ENCODE measurements at regions not wholly inside any gene's neighbourhood (a gene's known extent, or its start where the extent isn't known, plus 50 kb on each side); places are given as distances from the start of the nearest gene placed in this dataset.

- no peak overlapping the region for H3K9ac ChIP-seq (ENCODE audit: insufficient read depth in 1 of 2, low read depth in 2 of 2, low read length in 2 of 2)
- no TSS peak for BruUV-seq (replicated peaks)
- no peaks in the 10 kb centered on the region for H3K4me1 ChIP-seq (replicated peaks in 1 of 2; ENCODE audit: control insufficient read depth in 2 of 2, insufficient read depth in 2 of 2, low read length in 2 of 2)
- H3K36me3 ChIP-seq (ENCODE audit: control insufficient read depth, insufficient read depth, low read length) = no peaks in the 10 kb centered on the region
- no peak overlapping the region for H3K27ac ChIP-seq (ENCODE audit: extremely low read depth, low read depth, low read length)
- CTCF ChIA-PET (ENCODE audit: low intra/inter-chr PET ratio) = no interaction called here
- WGBS (ENCODE audit: insufficient coverage, low coverage, missing lambda C conversion rate) = 0% methylated on average over 1 of the region's 1 CpG
- no peaks in the 10 kb centered on the region for H3K9me3 ChIP-seq (replicated peaks; ENCODE audit: control insufficient read depth, insufficient read depth, low read depth, low read length)
- H3K4me2 ChIP-seq (ENCODE audit: insufficient read depth, low read length) = no peak overlapping the region
- no peaks in the 10 kb centered on the region for H3K27me3 ChIP-seq (ENCODE audit: control insufficient read depth in 2 of 2, insufficient read depth in 2 of 2, low read length in 2 of 2)
- no peaks in the 10 kb centered on the region for H3K9me1 ChIP-seq (ENCODE audit: control insufficient read depth, insufficient read depth, low read length)
- TF ChIP-seq SUPT5H (IDR thresholded peaks at IDR 0.05) (no peak), IRF1 (CRISPR knock-in tag; IDR thresholded peaks at IDR 0.05; ENCODE audit: borderline replicate concordance) (no peak), RBM22 (IDR thresholded peaks at IDR 0.05; ENCODE audit: low read depth, low read length, poor library complexity, severe bottlenecking) (no peak), GATAD2A (IDR thresholded peaks at IDR 0.05) (no peak), ZNF347 (CRISPR knock-in tag; IDR thresholded peaks at IDR 0.05; ENCODE audit: low read depth) (no peak), RBM39 (optimal IDR thresholded peaks at IDR 0.05; ENCODE audit: low read depth, low read length) (no peak), BRD9 (IDR thresholded peaks at IDR 0.05; ENCODE audit: low read depth, partially characterized antibody) (no peak), ZNF282 (CRISPR knock-in tag; IDR thresholded peaks at IDR 0.05) (no peak), CTCF (IDR thresholded peaks at IDR 0.05 in 2 of 3, conservative IDR thresholded peaks at IDR 0.05 in 1 of 3; ENCODE audit: insufficient read depth in 2 of 3, low read depth in 1 of 3, low read length in 3 of 3) (no peak), C11orf30 (IDR thresholded peaks at IDR 0.05; ENCODE audit: low read depth) (no peak), FOXA3 (CRISPR knock-in tag; conservative IDR thresholded peaks at IDR 0.05 in 1 of 2, IDR thresholded peaks at IDR 0.05 in 1 of 2) (no peak), DACH1 (IDR thresholded peaks at IDR 0.05; ENCODE audit: partially characterized antibody) (no peak)
- in situ Hi-C loops (cut with MboI) (no loop called here), intact Hi-C loops (cut with micrococcal nuclease) (no loop called here)
- H3K4me3 ChIP-seq = no peak overlapping the region
- FAIRE-seq (no peak), DNase-seq (ENCODE audit: extremely low read depth in 1 of 4, low spot score in 3 of 4) (no peak), ATAC-seq (no peak)
- H2AFZ ChIP-seq (ENCODE audit: low read depth, low read length) = no peak overlapping the region
- POLR2A ChIA-PET = no interaction called here
- H4K20me1 ChIP-seq (replicated peaks; ENCODE audit: control insufficient read depth, insufficient read depth, low read length) = no peaks in the 10 kb centered on the region
- H3K79me2 ChIP-seq (ENCODE audit: control insufficient read depth, insufficient read depth, low read length) = no peaks in the 10 kb centered on the region
Measured at GRCh38 chr2:81644189-81644588, 1339.6 kb upstream of the LRRTM1 start.
